Smooth muscle cell (in vitro differentiated cells): ENCODE measurements at regions not wholly inside any gene's neighbourhood (a gene's known extent, or its start where the extent isn't known, plus 50 kb on each side); places are given as distances from the start of the nearest gene placed in this dataset.
"Not testable (repeated sequence)": the region's sequence is repeated elsewhere in the genome, so short reads cannot be mapped to it uniquely, and the experiment has no call there.

Experiments
- DNase-seq: peaks from one replicate; lab custom pipeline; 2025; ENCODE audit not compliant: unreplicated experiment; lab: John Stamatoyannopoulos, UW
- H2AFZ ChIP-seq: fragments of 200-600 bp; sonication (generic); 2 replicates; pipeline ENCODE4 v1.6.0; 2016; ENCODE audit warnings: antibody characterized with exemption, low read depth, mild to moderate bottlenecking
- H3F3A ChIP-seq: fragments of 200-600 bp; sonication (generic); 2 replicates; pipeline ENCODE4 v1.6.0; 2017; ENCODE audit warnings: antibody characterized with exemption, low read depth
- H3K27ac ChIP-seq: fragments of 200-600 bp; sonication (generic); 2 replicates; pipeline ENCODE4 v1.5.1; 2016; ENCODE audit warnings: low read depth, mild to moderate bottlenecking
- H3K27me3 ChIP-seq: fragments of 200-600 bp; sonication (generic); 2 replicates; pipeline ENCODE4 v1.6.1; 2016; ENCODE audit warnings: low read depth, mild to moderate bottlenecking
- H3K36me3 ChIP-seq: fragments of 200-600 bp; sonication (generic); 2 replicates; pipeline ENCODE4 v1.5.1; 2016; ENCODE audit warnings: low read depth
- H3K4me1 ChIP-seq: fragments of 200-600 bp; sonication (generic); 2 replicates; pipeline ENCODE4 v1.5.1; 2016; ENCODE audit warnings: low read depth
- H3K4me2 ChIP-seq: fragments of 200-600 bp; sonication (generic); 2 replicates; pipeline ENCODE4 v1.6.0; 2016; ENCODE audit warnings: mild to moderate bottlenecking
- H3K4me3 ChIP-seq: fragments of 200-600 bp; sonication (generic); 2 replicates; pipeline ENCODE4 v1.5.1; 2016; ENCODE audit warnings: mild to moderate bottlenecking
- H3K79me2 ChIP-seq: fragments of 200-600 bp; sonication (generic); 2 replicates; pipeline ENCODE4 v1.6.0; 2016; ENCODE audit warnings: low read depth, mild to moderate bottlenecking
- H3K9ac ChIP-seq: fragments of 200-600 bp; sonication (generic); 2 replicates; pipeline ENCODE4 v1.6.0; 2016; ENCODE audit warnings: low read depth
- H3K9me3 ChIP-seq: fragments of 200-600 bp; sonication (generic); replicated peaks from 2 replicates; pipeline ENCODE4 v1.5.1; 2016; ENCODE audit warnings: low read depth
- H4K20me1 ChIP-seq: fragments of 200-600 bp; sonication (generic); 2 replicates; pipeline ENCODE4 v1.6.0; 2016; ENCODE audit warnings: low read depth
- CTCF ChIP-seq: fragments of 200-600 bp; sonication (generic); IDR thresholded peaks from 2 replicates; pipeline ENCODE4 v1.5.1; 2017; ENCODE audit warnings: borderline replicate concordance, mild to moderate bottlenecking, antibody characterized with exemption; ENCODE audit not compliant: insufficient read depth, poor library complexity, severe bottlenecking
- WGBS: methylation state at CpG from one replicate; pipeline ENCODE4 v1.1.7; 2016; ENCODE audit warnings: low lambda C conversion rate; 5-methylcytosine and 5-hydroxymethylcytosine counted together

DNA sequence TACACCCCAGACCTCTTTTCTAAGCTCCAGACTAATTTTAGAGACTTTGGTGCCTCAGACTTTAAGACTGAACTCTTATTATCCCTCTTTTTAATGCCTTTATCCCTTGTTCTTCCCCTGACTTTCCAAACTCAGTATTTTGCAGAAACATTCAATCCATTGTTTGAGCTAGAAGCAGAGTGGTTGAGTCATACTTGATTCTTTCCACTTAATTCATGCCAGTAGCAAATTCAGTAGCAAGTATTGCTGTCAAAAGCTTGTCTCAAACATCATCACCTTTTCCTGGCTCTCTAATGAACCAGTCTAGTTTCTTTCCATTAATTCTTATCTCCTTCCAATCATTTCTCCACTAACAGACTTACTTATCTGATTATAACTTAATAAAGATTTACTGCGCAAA, 699.7 kb upstream of the ZNF804A start:
- Histone ChIP-seq H3K27me3 (no peaks in the 10 kb centered on the region), H2AFZ (peak overlapping the region; percentile 68), H3F3A (no peaks in the 10 kb centered on the region), H3K4me2 (peak overlapping the region; percentile 18), H3K4me3 (no peak overlapping the region), H3K79me2 (no peaks in the 10 kb centered on the region), H3K9ac (no peak overlapping the region), H3K27ac (peak overlapping the region; percentile 38), H3K36me3 (no peaks in the 10 kb centered on the region), H3K4me1 (no peaks in the 10 kb centered on the region), H4K20me1 (no peaks in the 10 kb centered on the region), H3K9me3 (no peaks in the 10 kb centered on the region)
- TF ChIP-seq CTCF = no peak
- DNase-seq = no peak
- 80% methylated on average over 1 of the region's 1 CpG for WGBS

GRCh38 chr2:183901931-183902330, 696.4 kb upstream of the ZNF804A start:
- no peak overlapping the region for H3K27ac ChIP-seq
- no peak for TF ChIP-seq CTCF
- no peak overlapping the region for H3K4me2 ChIP-seq
- H3K9ac ChIP-seq = no peak overlapping the region
- no peak overlapping the region for H2AFZ ChIP-seq
- H3K4me1 ChIP-seq = no peaks in the 10 kb centered on the region
- H3K36me3 ChIP-seq = no peaks in the 10 kb centered on the region
- H3K79me2 ChIP-seq = no peaks in the 10 kb centered on the region
- no peak overlapping the region for H3K4me3 ChIP-seq
- H3F3A ChIP-seq = no peaks in the 10 kb centered on the region
- no peak for DNase-seq
- H3K9me3 ChIP-seq = no peaks in the 10 kb centered on the region
- no peaks in the 10 kb centered on the region for H3K27me3 ChIP-seq
- H4K20me1 ChIP-seq = no peaks in the 10 kb centered on the region

DNA sequence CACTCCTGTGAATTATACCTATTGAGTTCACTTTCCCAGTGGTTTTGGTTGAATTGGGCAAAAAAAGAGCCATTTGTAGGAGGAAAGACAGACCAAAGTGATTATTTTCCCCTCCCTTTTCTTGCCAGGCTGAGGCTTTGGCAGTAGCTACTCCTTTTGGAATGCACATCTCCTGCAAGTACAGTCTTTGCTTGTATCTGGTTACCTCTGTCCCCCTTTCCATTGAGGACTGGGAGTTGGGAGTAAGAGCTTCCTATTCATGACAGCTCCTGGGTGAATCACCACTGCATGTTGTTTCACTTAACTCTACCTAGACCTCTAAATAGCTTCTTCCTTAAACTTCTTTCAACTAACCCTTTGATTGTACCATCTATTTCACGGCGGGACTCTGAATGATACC, 695.3 kb upstream of the ZNF804A start:
- WGBS = 84% methylated on average over 2 of the region's 2 CpGs
- Histone ChIP-seq H4K20me1 (no peaks in the 10 kb centered on the region), H3K9me3 (no peaks in the 10 kb centered on the region), H2AFZ (no peak overlapping the region), H3K27me3 (no peaks in the 10 kb centered on the region), H3K4me3 (no peak overlapping the region), H3K79me2 (no peaks in the 10 kb centered on the region), H3K9ac (no peak overlapping the region), H3F3A (no peaks in the 10 kb centered on the region), H3K4me1 (no peaks in the 10 kb centered on the region), H3K4me2 (no peak overlapping the region), H3K36me3 (no peaks in the 10 kb centered on the region), H3K27ac (no peak overlapping the region)
- DNase-seq = no peak
- no peak for TF ChIP-seq CTCF

- H4K20me1 ChIP-seq, H3K79me2 ChIP-seq, H3K4me3 ChIP-seq, H3K9ac ChIP-seq, DNase-seq, H2AFZ ChIP-seq, H3K4me2 ChIP-seq, H3K27ac ChIP-seq, H3K36me3 ChIP-seq, H3K4me1 ChIP-seq, H3K27me3 ChIP-seq, H3K9me3 ChIP-seq, H3F3A ChIP-seq: not testable (repeated sequence)
- WGBS = 82% methylated on average over 3 of the region's 3 CpGs
Observed at GRCh38 chr2:183916041-183916440, 682.3 kb upstream of the ZNF804A start.
